IPS-18a (cell line): ENCODE measurements at regions not wholly inside any gene's neighbourhood (a gene's known extent, or its start where the extent isn't known, plus 50 kb on each side); places are given as distances from the start of the nearest gene placed in this dataset.

ENCODE experiments used
- H3K27ac ChIP-seq: one replicate; pipeline ENCODE4 v1.5.1; 2013; ENCODE audit warnings: low read length
- H3K27me3 ChIP-seq: one replicate; pipeline ENCODE4 v1.6.1; 2013; ENCODE audit warnings: mild to moderate bottlenecking, low read length; ENCODE audit not compliant: control insufficient read depth, insufficient read depth
- H3K36me3 ChIP-seq: one replicate; pipeline ENCODE4 v1.6.1; 2013; ENCODE audit warnings: low read depth, low read length; ENCODE audit not compliant: control insufficient read depth
- H3K4me1 ChIP-seq: one replicate; pipeline ENCODE4 v1.6.1; 2013; ENCODE audit warnings: low read depth, low read length; ENCODE audit not compliant: control insufficient read depth
- H3K4me3 ChIP-seq: one replicate; pipeline ENCODE4 v1.5.1; 2013; ENCODE audit warnings: low read length
- H3K9ac ChIP-seq: one replicate; pipeline ENCODE4 v1.6.1; 2013; ENCODE audit warnings: mild to moderate bottlenecking, low read length, moderate library complexity
- H3K9me3 ChIP-seq: one replicate; pipeline ENCODE4 v1.6.1; 2013; ENCODE audit warnings: low read depth, low read length; ENCODE audit not compliant: control insufficient read depth

GRCh38 chr2:196328088-196328680 lies 156.8 kb upstream of the STK17B start:
- no peaks in the 10 kb centered on the region for H3K9me3 ChIP-seq
- no peaks in the 10 kb centered on the region for H3K27me3 ChIP-seq
- no peaks in the 10 kb centered on the region for H3K36me3 ChIP-seq
- no peak overlapping the region for H3K9ac ChIP-seq
- peaks cover 2% of the 10 kb centered on the region for H3K4me1 ChIP-seq
- H3K27ac ChIP-seq = no peak overlapping the region
- H3K4me3 ChIP-seq = no peak overlapping the region

GRCh38 chr2:196329959-196330358 lies 158.6 kb upstream of the STK17B start:
- Histone ChIP-seq H3K27me3 (no peaks in the 10 kb centered on the region), H3K27ac (no peak overlapping the region), H3K4me1 (no peaks in the 10 kb centered on the region), H3K4me3 (no peak overlapping the region), H3K9me3 (no peaks in the 10 kb centered on the region), H3K9ac (no peak overlapping the region), H3K36me3 (no peaks in the 10 kb centered on the region)

GRCh38 chr2:196330645-196331044 lies 159.3 kb upstream of the STK17B start:
- no peaks in the 10 kb centered on the region for H3K27me3 ChIP-seq
- H3K9me3 ChIP-seq = no peaks in the 10 kb centered on the region
- no peak overlapping the region for H3K27ac ChIP-seq
- H3K9ac ChIP-seq = no peak overlapping the region
- H3K4me3 ChIP-seq = no peak overlapping the region
- H3K4me1 ChIP-seq = peaks cover 4% of the 10 kb centered on the region
- H3K36me3 ChIP-seq = no peaks in the 10 kb centered on the region

GRCh38 chr2:196331143-196331542 lies 159.8 kb upstream of the STK17B start:
- peaks cover 4% of the 10 kb centered on the region for H3K4me1 ChIP-seq
- no peaks in the 10 kb centered on the region for H3K9me3 ChIP-seq
- no peak overlapping the region for H3K4me3 ChIP-seq

GRCh38 chr2:196331851-196332250 lies 160.5 kb upstream of the STK17B start:
- Histone ChIP-seq H3K4me1 (peaks cover 4% of the 10 kb centered on the region), H3K27ac (no peak overlapping the region), H3K4me3 (no peak overlapping the region), H3K27me3 (no peaks in the 10 kb centered on the region), H3K9me3 (no peaks in the 10 kb centered on the region), H3K36me3 (no peaks in the 10 kb centered on the region), H3K9ac (no peak overlapping the region)

More at GRCh38 chr2:196331143-196331542, 159.8 kb upstream of the STK17B start:
- Histone ChIP-seq H3K9ac (no peak overlapping the region), H3K36me3 (no peaks in the 10 kb centered on the region), H3K27ac (no peak overlapping the region), H3K27me3 (no peaks in the 10 kb centered on the region)

- Histone ChIP-seq H3K4me3 (no peak overlapping the region), H3K27me3 (no peaks in the 10 kb centered on the region), H3K27ac (no peak overlapping the region), H3K4me1 (peaks cover 4% of the 10 kb centered on the region), H3K9ac (no peak overlapping the region), H3K9me3 (no peaks in the 10 kb centered on the region), H3K36me3 (no peaks in the 10 kb centered on the region)
Measured at GRCh38 chr2:196333397-196333796, 162.0 kb upstream of the STK17B start.

GRCh38 chr2:196334710-196335109 lies 163.3 kb upstream of the STK17B start:
- Histone ChIP-seq H3K9me3 (no peaks in the 10 kb centered on the region), H3K9ac (no peak overlapping the region), H3K27ac (no peak overlapping the region), H3K27me3 (no peaks in the 10 kb centered on the region), H3K4me1 (peaks cover 4% of the 10 kb centered on the region), H3K36me3 (no peaks in the 10 kb centered on the region), H3K4me3 (no peak overlapping the region)

GRCh38 chr2:196335221-196335634 lies 163.8 kb upstream of the STK17B start:
- Histone ChIP-seq H3K27ac (no peak overlapping the region), H3K9ac (no peak overlapping the region), H3K27me3 (no peaks in the 10 kb centered on the region), H3K9me3 (no peaks in the 10 kb centered on the region), H3K4me3 (no peak overlapping the region), H3K36me3 (no peaks in the 10 kb centered on the region), H3K4me1 (peaks cover 4% of the 10 kb centered on the region)

GRCh38 chr2:196336207-196336606 lies 164.8 kb upstream of the STK17B start:
- Histone ChIP-seq H3K9me3 (no peaks in the 10 kb centered on the region), H3K27me3 (no peaks in the 10 kb centered on the region), H3K9ac (no peak overlapping the region), H3K36me3 (no peaks in the 10 kb centered on the region), H3K4me3 (no peak overlapping the region), H3K27ac (no peak overlapping the region), H3K4me1 (peaks cover 4% of the 10 kb centered on the region)

GRCh38 chr2:196336715-196337114 lies 165.3 kb upstream of the STK17B start:
- Histone ChIP-seq H3K4me3 (no peak overlapping the region), H3K9ac (no peak overlapping the region), H3K4me1 (peaks cover 4% of the 10 kb centered on the region), H3K27ac (no peak overlapping the region), H3K9me3 (no peaks in the 10 kb centered on the region), H3K36me3 (no peaks in the 10 kb centered on the region), H3K27me3 (no peaks in the 10 kb centered on the region)

- H3K9me3 ChIP-seq = no peaks in the 10 kb centered on the region
- no peak overlapping the region for H3K9ac ChIP-seq
- H3K4me1 ChIP-seq = peaks cover 4% of the 10 kb centered on the region
- H3K27ac ChIP-seq = no peak overlapping the region
- no peaks in the 10 kb centered on the region for H3K27me3 ChIP-seq
- H3K36me3 ChIP-seq = no peaks in the 10 kb centered on the region
- H3K4me3 ChIP-seq = no peak overlapping the region
Measured at GRCh38 chr2:196337208-196337953, 166.0 kb upstream of the STK17B start.

GRCh38 chr2:196338440-196338839 lies 167.1 kb upstream of the STK17B start:
- Histone ChIP-seq H3K4me1 (peaks cover 4% of the 10 kb centered on the region), H3K36me3 (no peaks in the 10 kb centered on the region), H3K9ac (no peak overlapping the region), H3K27me3 (no peaks in the 10 kb centered on the region), H3K4me3 (no peak overlapping the region), H3K9me3 (no peaks in the 10 kb centered on the region), H3K27ac (no peak overlapping the region)
